KG1 (cell line): ENCODE measurements at regions not wholly inside any gene's neighbourhood (a gene's known extent, or its start where the extent isn't known, plus 50 kb on each side); places are given as distances from the start of the nearest gene placed in this dataset.
"Not testable (repeated sequence)": the region's sequence is repeated elsewhere in the genome, so short reads cannot be mapped to it uniquely, and the experiment has no call there.

Experiments
- DNase-seq: peaks from one replicate; lab custom pipeline; 2025; lab: John Stamatoyannopoulos, UW

GRCh38 chr16:58828901-58829545 is 94.9 kb upstream of the GOT2 start:
- DNase-seq: no peak

- DNase-seq: no peak
Measured at GRCh38 chr16:58824201-58824600, 90.1 kb upstream of the GOT2 start.

GRCh38 chr16:58821886-58822285 is 87.8 kb upstream of the GOT2 start:
- DNase-seq: no peak

- DNase-seq: no peak
Measured at GRCh38 chr16:58820411-58820810, 86.3 kb upstream of the GOT2 start.

- no peak for DNase-seq
Measured at GRCh38 chr16:58815181-58815888, 81.2 kb upstream of the GOT2 start.

- peak; percentile 9 for DNase-seq
Measured at GRCh38 chr16:58814348-58814801, 80.3 kb upstream of the GOT2 start.

- no peak for DNase-seq
Measured at GRCh38 chr16:58809213-58809612, 75.1 kb upstream of the GOT2 start.

- DNase-seq: no peak
Measured at GRCh38 chr16:58807276-58807675, 73.2 kb upstream of the GOT2 start.

- DNase-seq: no peak
Measured at GRCh38 chr16:58801838-58802237, 67.7 kb upstream of the GOT2 start.

GRCh38 chr16:58797137-58797801 is 63.2 kb upstream of the GOT2 start:
- no peak for DNase-seq

- no peak for DNase-seq
Measured at GRCh38 chr16:58793366-58793765, 59.2 kb upstream of the GOT2 start.

GRCh38 chr16:58792188-58792587 is 58.1 kb upstream of the GOT2 start:
- DNase-seq: no peak

GRCh38 chr16:58790816-58791557 is 56.9 kb upstream of the GOT2 start:
- DNase-seq: not testable (repeated sequence)

GRCh38 chr16:58789351-58789750 is 55.2 kb upstream of the GOT2 start:
- DNase-seq: no peak
